A673 (cell line): ENCODE measurements at regions not wholly inside any gene's neighbourhood (a gene's known extent, or its start where the extent isn't known, plus 50 kb on each side); places are given as distances from the start of the nearest gene placed in this dataset.

Experiments
- BruUV-seq: library from RNA; stranded (reverse); fragments of 400-500 nt; replicated peaks from 2 replicates; lab custom pipeline; 2021; lab: Mats Ljungman, UMichigan
- CTCF ChIA-PET: fragments of 300-600 bp; sonication (Branson Sonifier 250); formaldehyde crosslinking; loops from one replicate; lab custom pipeline; 2022; ENCODE audit warnings: antibody characterized with exemption; lab: Charles Lee
- POLR2A ChIA-PET: fragments of 300-600 bp; sonication (Branson Sonifier 250); formaldehyde crosslinking; loops from one replicate; lab custom pipeline; 2022; ENCODE audit warnings: antibody characterized with exemption; ENCODE audit not compliant: low non-redundant PET; lab: Charles Lee
- DNase-seq: peaks from one replicate; pipeline ENCODE4 v3.0.0-alpha.2; 2015; ENCODE audit warnings: low spot score
- H3K27ac ChIP-seq: fragments of 200-600 bp; sonication (generic); 2 replicates; pipeline ENCODE4 v1.5.1; 2016; ENCODE audit warnings: mixed run types, low read depth, mild to moderate bottlenecking, mixed read lengths, antibody characterized with exemption, low read length; ENCODE audit not compliant: poor library complexity, severe bottlenecking
- H3K27me3 ChIP-seq: fragments of 200-600 bp; sonication (generic); replicated peaks from 2 replicates; pipeline ENCODE4 v1.6.1; 2017; ENCODE audit warnings: mixed run types, low read depth, mild to moderate bottlenecking, mixed read lengths, antibody characterized with exemption, low read length; ENCODE audit not compliant: insufficient read depth, poor library complexity
- H3K36me3 ChIP-seq: fragments of 200-600 bp; sonication (generic); 2 replicates; pipeline ENCODE4 v1.6.1; 2016; ENCODE audit warnings: mixed run types, mild to moderate bottlenecking, mixed read lengths, antibody characterized with exemption, low read length; ENCODE audit not compliant: insufficient read depth, poor library complexity, severe bottlenecking
- H3K4me1 ChIP-seq: fragments of 200-600 bp; sonication (generic); 2 replicates; pipeline ENCODE4 v1.6.1; 2017; ENCODE audit warnings: mixed run types, mild to moderate bottlenecking, mixed read lengths, antibody characterized with exemption, low read length; ENCODE audit not compliant: insufficient read depth, poor library complexity, severe bottlenecking
- H3K4me3 ChIP-seq: fragments of 200-600 bp; sonication (generic); 2 replicates; pipeline ENCODE4 v1.5.1; 2016; ENCODE audit warnings: low read depth, mixed run types, mild to moderate bottlenecking, mixed read lengths, low read length; ENCODE audit not compliant: poor library complexity, severe bottlenecking
- H3K9me3 ChIP-seq: fragments of 200-600 bp; sonication (generic); 2 replicates; pipeline ENCODE4 v1.6.1; 2016; ENCODE audit warnings: mixed run types, low read depth, mild to moderate bottlenecking, mixed read lengths, antibody characterized with exemption, low read length; ENCODE audit not compliant: poor library complexity, severe bottlenecking
- CTCF ChIP-seq: fragments of 300-800, 200-600 bp; sonication (generic); conservative IDR thresholded peaks from 2 replicates; pipeline ENCODE4 v1.5.1; 2017; ENCODE audit warnings: low read depth, mild to moderate bottlenecking, antibody characterized with exemption, low read length, moderate library complexity, mixed read lengths
- EZH2 ChIP-seq: fragments of 200-600 bp; sonication (generic); IDR thresholded peaks from 2 replicates; pipeline ENCODE4 v1.6.1; 2017; ENCODE audit warnings: borderline replicate concordance, low read depth, mild to moderate bottlenecking, mixed read lengths, antibody characterized with exemption, low read length; ENCODE audit not compliant: poor library complexity, severe bottlenecking
- intact Hi-C: fragments of 100-400 bp; cut with micrococcal nuclease; formaldehyde crosslinking; loops from one replicate; pipeline ENCODE4 v1.10.0; 2022; ENCODE audit not compliant: unreplicated experiment

GRCh38 chr13:104196611-104197010 lies 1130.4 kb upstream of the SLC10A2 start:
- Histone ChIP-seq H3K9me3 (no peaks in the 10 kb centered on the region), H3K4me1 (no peaks in the 10 kb centered on the region), H3K27me3 (no peaks in the 10 kb centered on the region), H3K4me3 (no peak overlapping the region), H3K36me3 (no peaks in the 10 kb centered on the region), H3K27ac (no peak overlapping the region)
- TF ChIP-seq CTCF (no peak), EZH2 (no peak)
- DNase-seq, result no peak
- ChIA-PET CTCF (no interaction called here), POLR2A (no interaction called here)
- intact Hi-C loops, result no loop called here
- no TSS peak for BruUV-seq

GRCh38 chr13:104181526-104182231 lies 1115.5 kb upstream of the SLC10A2 start:
- Histone ChIP-seq H3K27ac (no peak overlapping the region), H3K9me3 (no peaks in the 10 kb centered on the region), H3K27me3 (no peaks in the 10 kb centered on the region), H3K4me3 (no peak overlapping the region), H3K36me3 (no peaks in the 10 kb centered on the region), H3K4me1 (no peaks in the 10 kb centered on the region)
- ChIA-PET POLR2A (no interaction called here), CTCF (no interaction called here)
- BruUV-seq, result no TSS peak
- no peak for TF ChIP-seq EZH2
- intact Hi-C loops, result no loop called here
- no peak for DNase-seq

- Histone ChIP-seq H3K4me1 (no peaks in the 10 kb centered on the region), H3K9me3 (no peaks in the 10 kb centered on the region), H3K27me3 (no peaks in the 10 kb centered on the region), H3K27ac (no peak overlapping the region), H3K36me3 (no peaks in the 10 kb centered on the region), H3K4me3 (no peak overlapping the region)
- BruUV-seq, result no TSS peak
- ChIA-PET CTCF (no interaction called here), POLR2A (no interaction called here)
- DNase-seq, result no peak
- intact Hi-C loops, result no loop called here
- no peak for TF ChIP-seq EZH2
Observed at GRCh38 chr13:104170980-104171555, 1104.9 kb upstream of the SLC10A2 start.

GRCh38 chr13:104163866-104164630 lies 1097.8 kb upstream of the SLC10A2 start:
- CTCF ChIA-PET, result no interaction called here

More at GRCh38 chr13:104163866-104164630, 1097.8 kb upstream of the SLC10A2 start:
- Histone ChIP-seq H3K36me3 (no peaks in the 10 kb centered on the region), H3K9me3 (no peaks in the 10 kb centered on the region), H3K4me3 (no peak overlapping the region), H3K27me3 (no peaks in the 10 kb centered on the region), H3K27ac (no peak overlapping the region), H3K4me1 (no peaks in the 10 kb centered on the region)
- TF ChIP-seq CTCF, result no peak
- TF ChIP-seq EZH2, result no peak
- no peak for DNase-seq
- intact Hi-C loops, result no loop called here
- BruUV-seq, result no TSS peak
- POLR2A ChIA-PET, result no interaction called here
